NOMO-1 treated with dmso at 0.1 percent for 144 hours (cell line): ENCODE measurements at regions not wholly inside any gene's neighbourhood (a gene's known extent, or its start where the extent isn't known, plus 50 kb on each side); places are given as distances from the start of the nearest gene placed in this dataset.

Source experiments
- DNase-seq: peaks from one replicate; lab custom pipeline; 2025; ENCODE audit not compliant: unreplicated experiment; lab: John Stamatoyannopoulos, UW

DNA sequence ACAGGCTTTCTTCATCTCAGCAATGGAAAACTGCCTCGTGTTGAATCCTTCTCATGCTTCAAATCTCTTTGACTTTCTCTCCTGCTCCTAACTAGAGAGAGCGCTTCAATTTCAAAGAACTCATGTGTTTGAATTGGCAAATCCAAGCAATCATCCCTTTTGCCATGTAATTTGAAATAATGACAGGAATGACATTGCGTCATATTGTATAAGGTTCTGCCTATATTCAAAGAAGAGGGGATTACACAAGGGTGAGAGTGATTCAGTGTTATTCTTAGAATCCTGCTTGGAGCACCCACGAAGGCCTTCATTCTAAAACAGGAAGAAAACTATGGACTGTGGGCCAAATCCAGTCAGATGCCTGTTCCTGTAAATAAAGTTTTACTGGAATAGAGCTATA is 720.6 kb downstream of the JRKL start:
- DNase-seq = no peak

DNA sequence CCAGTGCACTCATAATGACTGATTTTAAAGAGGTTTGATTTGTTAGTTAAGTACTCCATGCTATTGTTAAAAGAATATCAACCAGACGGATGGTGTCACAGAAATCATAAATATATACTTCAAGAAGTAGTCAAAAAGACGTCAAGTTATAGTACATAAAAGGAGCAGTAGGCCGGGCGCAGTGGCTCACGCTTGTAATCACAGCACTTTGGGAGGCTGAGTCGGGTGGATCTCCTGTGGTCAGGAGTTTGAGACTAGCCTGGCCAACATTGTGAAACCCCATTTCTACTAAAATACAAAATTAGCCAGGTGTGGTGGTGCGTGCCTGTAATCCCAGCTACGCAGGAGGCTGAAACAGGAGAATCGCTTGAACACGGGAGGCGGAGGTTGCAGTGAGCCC is 721.7 kb downstream of the JRKL start:
- no peak for DNase-seq

DNA sequence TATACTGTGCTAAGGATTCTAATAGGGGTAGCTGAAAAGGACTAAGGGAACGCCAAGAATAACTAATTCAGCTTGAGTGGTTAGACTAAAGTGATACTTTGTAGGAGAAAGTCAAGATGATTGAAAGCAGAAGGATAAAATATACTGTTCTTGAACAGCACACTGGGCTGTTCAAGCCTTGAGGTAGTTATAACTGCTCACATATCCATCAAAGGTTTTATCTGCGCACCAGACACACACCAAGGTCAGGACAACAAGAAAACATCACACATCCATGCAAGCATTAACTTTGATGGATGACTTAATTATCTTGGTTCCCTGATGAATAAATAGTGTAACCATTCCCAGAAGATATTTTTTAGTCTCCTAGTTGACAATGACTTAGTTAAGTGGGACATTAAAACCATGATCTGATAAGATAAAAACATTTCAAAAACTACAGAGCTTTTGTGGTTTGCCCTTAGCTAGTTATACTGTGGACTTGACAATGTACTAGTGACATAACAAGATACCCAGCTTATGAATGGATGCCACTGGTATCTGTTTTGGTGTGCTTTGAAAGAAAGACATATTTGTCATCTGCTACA is 728.9 kb downstream of the JRKL start:
- no peak for DNase-seq

DNA sequence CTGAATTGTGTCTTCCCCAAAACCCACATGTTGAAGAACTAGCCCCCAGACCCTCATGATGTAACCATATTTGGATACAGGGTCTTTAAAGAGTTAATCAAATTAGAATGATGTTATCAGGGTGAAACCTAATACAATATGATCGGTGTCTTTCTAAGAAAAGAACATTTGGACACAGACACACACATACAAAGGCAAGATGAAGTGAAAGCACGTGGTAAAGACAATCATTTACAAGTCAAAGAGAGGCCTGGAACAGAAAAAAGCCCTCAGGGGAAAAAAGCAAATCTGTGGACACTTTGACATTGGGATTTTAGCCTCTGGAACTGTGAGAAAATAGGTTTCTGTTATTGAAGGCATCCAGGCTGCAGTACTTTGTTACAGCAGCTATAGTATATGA is 733.4 kb downstream of the JRKL start:
- no peak for DNase-seq

DNA sequence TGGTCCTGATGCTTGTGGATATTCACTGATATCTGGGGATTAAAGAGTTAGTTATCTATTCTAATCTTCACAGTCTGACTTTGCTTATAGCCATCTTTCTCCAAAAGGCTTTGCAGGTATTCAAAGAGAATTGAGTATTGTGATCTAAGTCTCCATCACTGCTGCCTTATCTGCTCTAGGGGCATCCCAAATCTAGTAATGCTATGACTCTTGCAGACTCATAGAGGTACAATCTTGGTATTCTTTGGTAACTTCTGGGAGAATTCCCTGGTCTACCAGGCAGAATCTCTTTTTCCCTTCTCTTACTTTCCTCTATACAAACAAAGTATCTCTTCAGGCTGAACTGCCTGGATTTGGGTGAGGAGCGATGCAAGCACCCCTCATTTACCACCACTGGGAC is 746.3 kb downstream of the JRKL start:
- DNase-seq = no peak

DNA sequence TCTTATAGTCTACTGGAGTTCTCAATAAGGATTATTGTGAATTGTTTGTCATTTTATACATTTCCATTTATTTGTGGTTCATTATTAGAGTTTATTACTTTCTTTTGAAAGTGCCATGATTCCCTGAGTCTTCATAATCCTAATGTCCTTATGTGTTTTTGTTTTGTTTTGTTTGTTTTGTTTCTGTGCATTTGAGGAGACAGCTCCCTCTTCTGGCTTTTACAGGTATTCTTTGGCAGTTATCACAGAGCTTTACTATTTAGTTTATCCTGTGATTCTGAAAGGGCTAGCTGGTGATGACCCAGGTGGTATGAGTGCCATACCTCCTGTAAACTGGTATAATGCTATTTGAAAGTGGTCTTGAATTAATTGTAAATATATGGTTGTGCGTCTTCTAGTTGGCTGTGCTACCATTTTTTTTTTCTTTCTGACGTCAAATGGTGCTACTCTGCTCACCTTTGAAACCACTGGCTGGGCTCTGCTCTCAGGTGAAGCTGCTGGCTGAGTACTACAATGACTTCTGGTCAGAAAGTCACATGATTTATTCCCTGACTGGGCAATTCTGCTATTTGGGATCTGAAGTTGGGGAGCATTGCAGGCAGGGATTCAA is 751.2 kb downstream of the JRKL start:
- no peak for DNase-seq

DNA sequence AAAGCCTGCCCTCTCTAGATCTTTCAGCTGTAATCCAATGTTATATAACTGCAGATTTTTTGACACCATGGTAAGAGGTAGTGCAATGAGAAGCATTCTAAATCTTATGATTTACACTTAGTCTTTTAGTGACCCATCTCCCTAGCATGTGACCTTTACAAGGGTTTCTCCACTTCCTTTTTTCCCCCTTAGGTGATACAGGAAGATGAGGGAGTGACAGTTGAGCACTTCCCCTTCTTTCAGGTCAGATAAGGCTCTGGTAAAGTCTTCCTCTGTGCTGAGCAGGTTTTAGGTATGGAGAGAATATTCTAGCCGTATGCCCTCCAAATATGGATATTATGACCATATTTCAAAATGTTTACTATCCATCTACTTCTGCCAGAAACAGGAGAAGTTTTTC is 753.6 kb downstream of the JRKL start:
- DNase-seq = no peak

DNA sequence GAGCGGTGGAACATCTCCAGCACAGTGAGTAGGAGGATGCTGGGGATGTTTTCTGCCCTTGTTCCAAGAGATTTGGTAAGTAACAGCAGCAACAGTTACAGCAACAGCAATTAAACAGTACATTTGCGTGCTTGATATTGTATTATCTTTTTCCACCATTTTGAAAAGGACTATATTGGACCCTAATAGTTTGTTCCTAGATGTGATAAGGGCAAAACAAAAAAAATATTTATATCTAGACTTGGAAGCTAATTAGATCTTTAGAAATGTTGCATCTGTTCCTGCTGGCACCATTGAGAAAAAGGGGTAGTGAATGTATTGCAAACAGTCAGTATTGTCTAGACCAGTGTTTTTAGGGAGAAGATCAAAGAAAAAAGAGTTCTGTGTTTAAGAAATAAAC is 759.9 kb downstream of the JRKL start:
- no peak for DNase-seq

DNA sequence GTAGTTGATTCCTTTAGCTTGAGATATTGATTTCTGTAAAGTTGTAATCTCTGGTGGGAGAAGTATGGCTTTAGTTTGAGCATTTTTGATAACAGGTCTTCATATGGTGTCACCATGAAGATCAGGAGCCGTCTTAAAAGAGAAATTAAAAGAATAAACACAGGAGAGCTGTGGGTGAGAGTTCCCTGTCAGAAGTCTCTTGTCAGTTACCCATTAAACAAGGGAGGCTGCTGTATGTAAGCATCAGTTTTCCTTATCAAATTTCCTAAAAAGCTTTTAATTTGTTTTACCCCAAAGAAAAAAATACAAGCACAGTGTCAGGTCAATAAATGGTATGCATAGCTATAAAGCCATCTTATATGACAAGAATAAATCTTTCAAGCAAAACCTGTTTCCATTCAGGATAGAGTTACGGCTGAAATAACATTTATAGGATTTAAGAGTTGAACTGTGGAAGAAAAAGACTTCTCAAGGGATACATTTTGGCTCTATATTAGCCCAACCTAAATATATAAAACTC is 767.5 kb downstream of the JRKL start:
- no peak for DNase-seq

DNA sequence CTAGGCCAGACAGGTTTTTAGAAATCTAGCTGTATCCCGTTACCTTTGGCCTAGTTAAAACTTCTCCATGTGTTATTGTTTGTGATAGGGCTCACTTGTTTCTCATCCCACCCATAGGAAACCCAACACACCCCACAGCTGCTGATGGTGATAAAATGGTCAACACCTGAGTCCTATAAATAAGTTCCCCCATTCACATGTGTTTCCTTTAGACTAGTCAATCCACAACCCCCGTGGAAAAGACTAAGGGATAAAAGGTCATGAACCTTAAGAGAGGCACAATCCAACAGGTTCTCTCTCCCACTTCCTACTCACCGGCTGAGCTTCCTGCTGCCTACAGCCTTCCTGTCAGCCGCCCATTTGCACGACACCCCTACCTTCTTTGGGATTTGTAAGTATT is 768.4 kb downstream of the JRKL start:
- DNase-seq = no peak

DNA sequence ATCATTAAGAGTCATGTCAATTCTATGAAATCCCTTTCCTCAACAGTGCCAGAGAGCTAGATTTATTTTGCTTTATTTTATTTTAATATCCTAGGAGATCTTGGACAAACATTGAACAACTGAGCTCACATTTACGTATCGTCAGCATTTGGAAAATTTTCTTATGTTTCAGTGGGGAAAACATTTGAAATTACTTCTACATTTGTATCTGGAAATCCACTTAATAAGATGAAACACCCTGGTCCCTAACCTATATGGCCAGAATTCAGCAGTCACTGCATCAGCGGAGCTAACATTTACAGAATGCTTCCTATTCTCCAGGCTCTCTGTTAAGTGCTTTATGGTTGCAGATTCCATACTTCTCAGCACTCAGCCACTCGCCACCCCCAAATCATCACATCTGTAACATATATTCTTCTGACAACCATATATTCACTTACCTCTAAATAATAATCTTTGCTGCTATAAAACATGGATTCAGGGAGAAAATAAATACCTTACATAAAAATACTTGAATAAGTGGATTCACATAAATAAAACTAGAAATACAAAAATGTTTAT is 773.9 kb downstream of the JRKL start:
- no peak for DNase-seq

DNA sequence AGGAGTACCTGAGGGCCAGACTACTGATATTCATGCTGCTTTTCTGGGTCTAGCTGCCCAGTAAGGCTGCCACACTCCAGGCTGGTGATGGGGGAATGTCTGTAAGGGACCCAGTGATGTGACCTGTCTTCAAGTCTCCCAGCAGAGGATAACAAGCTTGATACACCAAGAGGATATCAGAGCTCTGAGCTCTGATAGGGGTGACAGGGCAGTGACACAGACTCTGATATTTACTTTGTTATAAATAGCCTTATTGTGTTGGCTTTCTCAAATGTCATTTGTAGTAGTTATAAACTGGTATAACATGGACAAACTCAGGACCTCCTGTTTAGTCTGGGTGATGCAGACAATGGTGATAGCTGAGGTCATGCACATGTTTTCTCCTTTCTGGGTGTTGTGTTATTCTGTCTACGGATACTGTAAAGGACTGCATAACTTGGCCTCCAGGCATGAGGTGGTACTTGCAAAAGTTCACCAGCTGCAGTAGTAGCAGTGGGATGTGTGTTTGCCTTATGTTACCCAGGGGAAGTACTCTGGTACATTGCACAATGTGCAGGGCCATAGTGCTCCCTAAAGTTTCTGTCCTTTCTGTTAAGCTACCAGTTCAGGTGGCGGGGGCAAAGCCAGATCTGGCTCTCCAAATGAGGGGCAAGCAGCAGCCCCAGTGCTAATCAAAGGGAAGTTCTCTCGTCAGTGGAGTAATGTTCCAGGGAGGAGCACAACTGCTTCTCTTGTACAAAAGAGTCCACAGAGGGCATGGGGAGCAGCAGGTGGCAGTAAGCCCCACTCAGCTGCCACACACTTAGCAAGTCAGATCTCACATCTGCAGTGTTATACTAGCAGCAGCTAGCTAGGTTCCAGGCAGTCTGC is 812.2 kb downstream of the JRKL start:
- DNase-seq = no peak

DNA sequence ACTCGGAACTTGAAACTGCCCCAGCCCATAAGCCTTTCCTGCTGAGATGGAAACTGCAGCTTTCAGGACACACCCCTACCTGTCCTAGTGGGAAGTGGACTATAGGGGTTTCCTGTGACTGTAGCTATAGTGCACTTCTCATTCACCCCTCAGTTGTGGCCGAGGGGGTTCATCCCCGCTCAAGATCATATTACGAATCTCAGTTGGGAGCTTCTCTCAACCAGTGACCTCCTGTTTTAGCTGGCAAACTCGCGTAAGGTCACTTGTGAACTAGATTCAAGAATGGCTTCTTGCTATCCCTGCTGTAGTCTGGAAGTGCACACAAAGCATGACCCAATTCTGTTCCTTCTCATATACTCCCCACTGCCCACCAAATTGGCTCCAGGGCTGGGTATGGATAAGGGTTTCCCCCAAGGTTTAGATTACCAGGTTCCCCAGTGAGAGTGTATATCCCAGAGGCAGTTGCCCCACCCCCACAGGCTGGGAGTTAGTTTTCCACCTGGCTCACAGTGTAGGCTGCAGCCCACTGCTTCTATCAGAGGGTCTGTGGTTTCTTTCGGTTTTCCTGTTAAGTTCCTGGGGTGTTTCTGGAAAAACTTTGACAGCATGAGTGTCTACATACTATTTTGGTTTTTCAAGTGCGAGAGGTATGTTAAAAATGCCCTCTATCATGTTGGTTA is 812.9 kb downstream of the JRKL start:
- no peak for DNase-seq

DNA sequence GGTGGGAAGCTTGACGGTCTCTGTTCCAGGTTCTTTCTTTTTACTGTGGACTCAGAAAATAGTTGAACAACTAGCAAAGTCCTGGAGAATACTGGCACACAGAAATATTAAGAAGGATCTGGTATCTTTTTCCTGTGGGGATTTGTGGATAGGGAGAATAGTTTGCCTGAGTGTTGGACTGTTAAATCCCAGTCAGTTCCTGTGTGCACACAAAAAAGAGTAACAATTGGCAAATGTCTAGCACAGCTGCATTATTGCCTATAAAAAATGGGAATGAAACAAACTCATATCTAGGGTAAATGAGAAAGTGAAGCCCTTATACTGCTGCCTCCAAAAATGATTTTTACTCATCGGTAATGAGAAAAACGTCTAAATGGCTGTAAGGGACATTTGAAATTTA is 828.2 kb downstream of the JRKL start:
- DNase-seq = no peak

DNA sequence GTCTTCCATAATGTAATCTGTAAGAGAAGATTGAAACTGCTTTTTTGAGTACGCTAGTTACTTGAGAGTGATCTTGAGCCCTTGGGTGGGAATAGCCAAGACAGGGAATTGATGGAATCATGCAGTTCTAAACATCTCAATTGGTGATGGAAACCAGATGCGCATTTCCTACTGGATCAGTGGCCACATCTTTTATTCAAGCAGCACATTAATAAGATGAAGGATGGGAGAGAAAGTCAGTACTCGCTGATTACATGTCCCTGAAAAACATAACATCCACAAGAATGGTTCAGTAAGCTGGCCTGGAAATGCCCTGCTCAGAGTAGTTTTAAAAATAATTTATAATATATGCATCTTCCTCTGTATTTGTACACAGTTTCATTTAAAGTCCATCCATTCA is 833.8 kb downstream of the JRKL start:
- no peak for DNase-seq

DNA sequence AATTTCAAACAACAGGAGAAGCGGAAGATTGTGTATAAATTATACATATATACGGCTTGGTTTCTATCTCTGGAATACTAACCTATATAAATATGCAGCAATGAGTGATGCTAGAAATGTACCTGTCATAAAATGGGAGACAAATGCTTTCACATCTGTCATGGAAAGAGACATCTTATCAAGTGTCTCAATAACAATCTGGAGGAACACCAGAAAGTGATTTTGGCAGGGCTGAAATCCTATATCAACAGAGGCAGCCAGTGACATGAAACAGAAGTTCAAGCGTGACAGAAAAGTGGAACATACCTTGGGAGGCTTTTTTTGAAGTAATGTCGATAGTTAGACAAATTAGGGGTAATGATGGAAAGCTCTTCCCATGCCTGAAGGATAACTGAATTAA is 834.6 kb downstream of the JRKL start:
- DNase-seq = no peak

DNA sequence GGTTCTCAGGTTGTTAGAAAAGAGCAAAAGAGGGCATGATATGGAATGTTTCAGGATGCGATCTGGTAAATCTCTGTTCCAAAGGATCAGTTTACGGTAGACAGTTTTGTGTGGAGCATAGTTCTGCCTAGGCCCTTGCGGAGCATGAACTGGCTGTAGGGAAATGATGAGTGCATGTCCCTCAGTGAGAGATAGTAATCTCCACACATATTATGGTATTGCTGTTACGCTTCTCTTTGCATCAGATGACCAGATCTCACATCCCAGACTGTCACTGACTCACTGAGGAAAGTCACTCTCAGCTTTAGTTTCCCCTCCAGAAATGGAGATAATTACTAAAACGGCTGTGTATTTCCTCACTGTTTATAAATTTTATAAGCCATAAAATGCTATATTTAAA is 836.0 kb downstream of the JRKL start:
- no peak for DNase-seq

DNA sequence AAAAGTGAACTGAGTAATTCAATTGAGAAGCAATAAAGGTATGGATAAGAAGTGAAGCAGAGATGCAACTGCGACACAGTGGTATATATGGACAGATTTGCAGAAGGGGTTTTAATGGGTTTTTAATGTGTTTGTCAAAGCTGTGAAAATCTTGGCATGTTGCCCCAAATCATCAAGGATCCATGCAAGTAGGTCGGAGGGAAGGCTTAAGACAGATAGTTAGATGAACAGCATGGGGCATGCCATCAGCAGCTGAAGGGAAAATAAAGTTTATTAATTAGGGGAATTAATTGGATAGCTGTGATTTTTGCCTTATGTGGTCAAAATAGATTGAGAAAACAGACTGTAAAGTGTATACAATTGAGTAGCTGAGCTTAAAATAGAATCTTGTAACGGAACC is 840.1 kb downstream of the JRKL start:
- DNase-seq = no peak

DNA sequence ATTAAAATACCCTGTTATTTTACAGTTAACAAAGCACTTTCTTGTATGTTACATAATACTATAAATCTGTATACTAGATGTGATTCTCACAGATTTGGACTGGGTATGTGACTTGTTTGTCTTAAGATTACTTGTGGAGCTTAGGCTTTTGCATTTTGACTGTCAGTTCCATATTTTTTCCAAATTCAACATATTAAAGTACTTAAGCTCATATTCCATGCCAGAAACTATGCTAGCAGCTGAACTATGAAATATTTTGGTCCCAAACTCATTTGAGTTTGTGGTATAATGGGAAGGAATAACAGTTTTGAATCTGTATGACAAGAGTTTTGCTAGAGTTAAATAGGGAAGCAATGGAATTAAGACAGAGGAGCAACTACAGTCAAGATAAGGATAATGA is 841.4 kb downstream of the JRKL start:
- no peak for DNase-seq

DNA sequence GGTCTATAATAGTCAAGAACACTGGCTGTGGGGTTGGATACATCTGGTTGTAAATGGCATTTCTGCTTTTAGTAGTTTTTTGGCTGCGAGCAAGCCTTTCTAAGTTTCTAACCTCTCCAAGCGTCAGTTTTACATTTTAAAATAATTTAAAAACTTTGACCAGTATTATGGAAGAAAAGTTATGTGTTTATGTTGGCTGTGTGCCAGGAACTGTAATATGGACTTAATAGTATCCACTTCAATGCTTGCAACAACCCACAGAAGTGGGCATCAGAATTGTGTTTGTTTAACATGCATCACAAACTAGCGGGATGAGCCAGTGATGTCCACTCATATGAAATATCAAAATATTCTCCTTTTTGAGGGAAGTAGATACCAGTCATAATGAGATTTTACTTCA is 844.2 kb downstream of the JRKL start:
- no peak for DNase-seq

DNA sequence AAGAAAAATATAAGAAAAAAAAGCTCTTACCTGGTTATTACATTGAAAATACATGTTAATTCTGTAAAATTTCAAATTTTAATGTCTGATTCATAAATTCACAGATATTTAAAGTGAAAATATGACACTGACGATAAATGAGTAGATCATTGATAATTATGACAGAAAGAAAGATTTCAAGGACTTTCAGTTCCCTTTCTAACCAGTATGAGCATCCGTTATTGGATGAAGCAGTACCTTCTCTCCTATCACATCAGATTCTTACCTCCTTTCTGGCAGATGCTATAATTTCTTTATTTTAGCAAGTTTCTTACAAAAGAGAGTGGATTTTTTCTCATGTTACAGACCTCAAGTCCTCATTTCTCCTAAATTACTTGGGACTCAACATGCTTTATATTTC is 847.3 kb downstream of the JRKL start:
- no peak for DNase-seq
